Thymus (tissue), 11 donors: ENCODE measurements at regions not wholly inside any gene's neighbourhood (a gene's known extent, or its start where the extent isn't known, plus 50 kb on each side); places are given as distances from the start of the nearest gene placed in this dataset.
"Not testable (repeated sequence)": the region's sequence is repeated elsewhere in the genome, so short reads cannot be mapped to it uniquely, and the experiment has no call there.

Source experiments
- DNase-seq, 9 donors: peaks; one replicate each; pipeline ENCODE4 v3.0.0-alpha.2; 2013; ENCODE audit warnings: low spot score in 9 of 9, low read depth in 6 of 9, missing footprints in 1 of 9
- H3K27ac ChIP-seq, 2 donors: one replicate each; pipeline ENCODE4 v1.5.1; 2013; ENCODE audit warnings: control low read depth in 1 of 2, low read depth in 1 of 2, low read length in 1 of 2, mild to moderate bottlenecking in 1 of 2, moderate library complexity in 1 of 2
- H3K27me3 ChIP-seq, 2 donors: one replicate each; pipeline ENCODE4 v1.5.1; 2013; ENCODE audit warnings: low read length in 1 of 2; ENCODE audit not compliant: control insufficient read depth in 2 of 2, insufficient read depth in 1 of 2
- H3K36me3 ChIP-seq, 2 donors: one replicate each; pipeline ENCODE4 v1.5.1; 2013; ENCODE audit warnings: low read length in 1 of 2, mild to moderate bottlenecking in 1 of 2, moderate library complexity in 1 of 2; ENCODE audit not compliant: control insufficient read depth in 2 of 2, insufficient read depth in 2 of 2
- H3K4me1 ChIP-seq, 2 donors: one replicate each; pipeline ENCODE4 v1.5.1; 2013; ENCODE audit warnings: low read length in 2 of 2; ENCODE audit not compliant: control insufficient read depth in 2 of 2, insufficient read depth in 2 of 2
- H3K4me3 ChIP-seq, 2 donors: one replicate each; pipeline ENCODE4 v1.5.1; 2013; ENCODE audit warnings: low read length in 2 of 2, control low read depth in 1 of 2, mild to moderate bottlenecking in 1 of 2
- H3K9me3 ChIP-seq, 2 donors: one replicate each; pipeline ENCODE4 v1.5.1; 2013; ENCODE audit warnings: low read length in 1 of 2, mild to moderate bottlenecking in 1 of 2; ENCODE audit not compliant: control insufficient read depth in 2 of 2, insufficient read depth in 1 of 2
- WGBS: extraction: QIAGEN DNeasy Blood & Tissue Kit; methylation state at CpG from one replicate; pipeline ENCODE4 v1.1.7; 2013; 5-methylcytosine and 5-hydroxymethylcytosine counted together
- donor health status: healthy.

- no peaks in the 10 kb centered on the region for H3K36me3 ChIP-seq
- no peaks in the 10 kb centered on the region for H3K4me1 ChIP-seq
- DNase-seq: no peak
- WGBS: 92% methylated on average over 1 of the region's 1 CpG
- H3K27ac ChIP-seq: no peak overlapping the region
- H3K4me3 ChIP-seq: no peak overlapping the region
- no peaks in the 10 kb centered on the region for H3K9me3 ChIP-seq
- H3K27me3 ChIP-seq: no peaks in the 10 kb centered on the region
Observed at GRCh38 chr9:31388660-31389059, 995.8 kb upstream of the ACO1 start.

- Histone ChIP-seq H3K4me1 (no peaks in the 10 kb centered on the region), H3K27me3 (no peaks in the 10 kb centered on the region), H3K9me3 (no peaks in the 10 kb centered on the region), H3K27ac (no peak overlapping the region), H3K36me3 (no peaks in the 10 kb centered on the region), H3K4me3 (no peak overlapping the region)
- 82% methylated on average over 3 of the region's 3 CpGs for WGBS
- no peak for DNase-seq
Observed at GRCh38 chr9:31389075-31389474, 995.4 kb upstream of the ACO1 start.

- Histone ChIP-seq H3K27ac (no peak overlapping the region), H3K27me3 (no peaks in the 10 kb centered on the region), H3K4me1 (no peaks in the 10 kb centered on the region), H3K4me3 (no peak overlapping the region), H3K36me3 (no peaks in the 10 kb centered on the region), H3K9me3 (no peaks in the 10 kb centered on the region)
- DNase-seq: peak in 1 of 9 donors; percentile 3
- 55% methylated on average over 5 of the region's 5 CpGs for WGBS
Observed at GRCh38 chr9:31390403-31391025, 993.9 kb upstream of the ACO1 start.

- Histone ChIP-seq H3K4me3 (no peak overlapping the region), H3K9me3 (no peaks in the 10 kb centered on the region), H3K36me3 (no peaks in the 10 kb centered on the region), H3K27ac (no peak overlapping the region), H3K4me1 (no peaks in the 10 kb centered on the region), H3K27me3 (no peaks in the 10 kb centered on the region)
- no peak for DNase-seq
Observed at GRCh38 chr9:31393240-31393639, 991.2 kb upstream of the ACO1 start.

GRCh38 chr9:31394015-31394473, 990.4 kb upstream of the ACO1 start:
- 88% methylated on average over 2 of the region's 2 CpGs for WGBS
- no peaks in the 10 kb centered on the region for H3K36me3 ChIP-seq
- DNase-seq: peak in 2 of 9 donors; percentile 5 to 12
- no peak overlapping the region for H3K4me3 ChIP-seq
- H3K9me3 ChIP-seq: no peaks in the 10 kb centered on the region
- no peaks in the 10 kb centered on the region for H3K4me1 ChIP-seq
- H3K27ac ChIP-seq: no peak overlapping the region
- no peaks in the 10 kb centered on the region for H3K27me3 ChIP-seq

GRCh38 chr9:31412081-31412480, 972.4 kb upstream of the ACO1 start:
- no peaks in the 10 kb centered on the region for H3K36me3 ChIP-seq
- H3K27ac ChIP-seq: no peak overlapping the region
- H3K4me1 ChIP-seq: no peaks in the 10 kb centered on the region
- no peak for DNase-seq
- no peaks in the 10 kb centered on the region for H3K27me3 ChIP-seq
- H3K4me3 ChIP-seq: no peak overlapping the region
- no peaks in the 10 kb centered on the region for H3K9me3 ChIP-seq

- no peaks in the 10 kb centered on the region for H3K9me3 ChIP-seq
- DNase-seq: no peak
- no peak overlapping the region for H3K27ac ChIP-seq
- H3K4me3 ChIP-seq: no peak overlapping the region
- H3K4me1 ChIP-seq: no peaks in the 10 kb centered on the region
- no peaks in the 10 kb centered on the region for H3K27me3 ChIP-seq
- H3K36me3 ChIP-seq: no peaks in the 10 kb centered on the region
Observed at GRCh38 chr9:31415164-31415563, 969.3 kb upstream of the ACO1 start.

- Histone ChIP-seq H3K27ac (no peak overlapping the region), H3K9me3 (no peaks in the 10 kb centered on the region), H3K4me3 (no peak overlapping the region), H3K36me3 (no peaks in the 10 kb centered on the region), H3K27me3 (no peaks in the 10 kb centered on the region), H3K4me1 (no peaks in the 10 kb centered on the region)
- 95% methylated on average over 4 of the region's 4 CpGs for WGBS
- no peak for DNase-seq
Observed at GRCh38 chr9:31418419-31418818, 966.0 kb upstream of the ACO1 start.

GRCh38 chr9:31443630-31444457, 940.6 kb upstream of the ACO1 start:
- H3K9me3 ChIP-seq, H3K4me1 ChIP-seq, H3K27ac ChIP-seq, H3K4me3 ChIP-seq, H3K36me3 ChIP-seq, DNase-seq, H3K27me3 ChIP-seq: not testable (repeated sequence)
- WGBS: 90% methylated on average over 7 of the region's 7 CpGs
